ENCODE measurements at regions not wholly inside any gene's neighbourhood (a gene's known extent, or its start where the extent isn't known, plus 50 kb on each side); places are given as distances from the start of the nearest gene placed in this dataset.

- TF ChIP-seq, protein P1, sequence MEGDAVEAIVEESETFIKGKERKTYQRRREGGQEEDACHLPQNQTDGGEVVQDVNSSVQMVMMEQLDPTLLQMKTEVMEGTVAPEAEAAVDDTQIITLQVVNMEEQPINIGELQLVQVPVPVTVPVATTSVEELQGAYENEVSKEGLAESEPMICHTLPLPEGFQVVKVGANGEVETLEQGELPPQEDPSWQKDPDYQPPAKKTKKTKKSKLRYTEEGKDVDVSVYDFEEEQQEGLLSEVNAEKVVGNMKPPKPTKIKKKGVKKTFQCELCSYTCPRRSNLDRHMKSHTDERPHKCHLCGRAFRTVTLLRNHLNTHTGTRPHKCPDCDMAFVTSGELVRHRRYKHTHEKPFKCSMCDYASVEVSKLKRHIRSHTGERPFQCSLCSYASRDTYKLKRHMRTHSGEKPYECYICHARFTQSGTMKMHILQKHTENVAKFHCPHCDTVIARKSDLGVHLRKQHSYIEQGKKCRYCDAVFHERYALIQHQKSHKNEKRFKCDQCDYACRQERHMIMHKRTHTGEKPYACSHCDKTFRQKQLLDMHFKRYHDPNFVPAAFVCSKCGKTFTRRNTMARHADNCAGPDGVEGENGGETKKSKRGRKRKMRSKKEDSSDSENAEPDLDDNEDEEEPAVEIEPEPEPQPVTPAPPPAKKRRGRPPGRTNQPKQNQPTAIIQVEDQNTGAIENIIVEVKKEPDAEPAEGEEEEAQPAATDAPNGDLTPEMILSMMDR (IDR thresholded peaks at IDR 0.05): no peak
- no peak for TF ChIP-seq EZH2 (IDR thresholded peaks at IDR 0.05; ENCODE audit: borderline replicate concordance, insufficient read depth, low read depth, low read length, poor library complexity, severe bottlenecking)
These were observed 52.0 kb upstream of the KLF4 start for GRCh38 chr9:107541523-107541922.

Measured in B cell (primary cell).